Upper lobe of right lung (tissue), 1 donor: ENCODE measurements at regions not wholly inside any gene's neighbourhood (a gene's known extent, or its start where the extent isn't known, plus 50 kb on each side); places are given as distances from the start of the nearest gene placed in this dataset.

Source experiments
- ATAC-seq: fragments of 200-7000 bp; cut with Tn5 transposase; one replicate; pipeline ENCODE4 v1.9.1; 2020; ENCODE audit warnings: mild to moderate bottlenecking, moderate library complexity
- DNase-seq: peaks from one replicate; pipeline ENCODE4 v3.0.0-alpha.2; 2020
- H3K27ac ChIP-seq: fragments of 200-600 bp; one replicate; pipeline ENCODE4 v1.8.0; 2022
- H3K27me3 ChIP-seq: fragments of 200-600 bp; one replicate; pipeline ENCODE4 v1.8.0; 2022; ENCODE audit warnings: mild to moderate bottlenecking
- H3K36me3 ChIP-seq: fragments of 200-600 bp; one replicate; pipeline ENCODE4 v1.8.0; 2022
- H3K4me1 ChIP-seq: fragments of 200-600 bp; one replicate; pipeline ENCODE4 v1.8.0; 2022
- H3K4me3 ChIP-seq: fragments of 200-600 bp; one replicate; pipeline ENCODE4 v1.8.0; 2022; ENCODE audit warnings: mild to moderate bottlenecking
- H3K9me3 ChIP-seq: fragments of 200-600 bp; one replicate; pipeline ENCODE4 v1.8.0; 2022
- CTCF ChIP-seq: fragments of 200-600 bp; IDR thresholded peaks from one replicate; pipeline ENCODE4 v1.8.0; 2022; ENCODE audit warnings: antibody characterized with exemption
- intact Hi-C: fragments of 100-400 bp; cut with DNase I; formaldehyde crosslinking; loops from one replicate; pipeline ENCODE4 v1.11.0; 2022
- donor health status: DM: no; HTN: yes; CAD: no; lungs with severe emphysema.

GRCh38 chr20:57901526-57901925 is 191.7 kb upstream of the PMEPA1 start:
- Histone ChIP-seq H3K27ac (no peak overlapping the region), H3K27me3 (no peaks in the 10 kb centered on the region), H3K4me1 (no peaks in the 10 kb centered on the region), H3K9me3 (no peaks in the 10 kb centered on the region), H3K36me3 (no peaks in the 10 kb centered on the region), H3K4me3 (no peak overlapping the region)
- ATAC-seq, result no peak
- DNase-seq, result no peak
- intact Hi-C loops, result no loop called here
- no peak for TF ChIP-seq CTCF

- Histone ChIP-seq H3K27me3 (no peaks in the 10 kb centered on the region), H3K27ac (no peak overlapping the region), H3K36me3 (no peaks in the 10 kb centered on the region), H3K9me3 (no peaks in the 10 kb centered on the region), H3K4me3 (no peak overlapping the region), H3K4me1 (no peaks in the 10 kb centered on the region)
- no peak for ATAC-seq
- intact Hi-C loops, result no loop called here
- DNase-seq, result no peak
- no peak for TF ChIP-seq CTCF
Measured at GRCh38 chr20:57900226-57900905, 190.6 kb upstream of the PMEPA1 start.

- TF ChIP-seq CTCF, result no peak
- no peaks in the 10 kb centered on the region for H3K27me3 ChIP-seq
- H3K27ac ChIP-seq, result no peak overlapping the region
- no peak for DNase-seq
- ATAC-seq, result no peak
- no peaks in the 10 kb centered on the region for H3K4me1 ChIP-seq
- intact Hi-C loops, result no loop called here
- no peak overlapping the region for H3K4me3 ChIP-seq
- no peaks in the 10 kb centered on the region for H3K36me3 ChIP-seq
- no peaks in the 10 kb centered on the region for H3K9me3 ChIP-seq
Measured at GRCh38 chr20:57899554-57899953, 189.7 kb upstream of the PMEPA1 start.

- Histone ChIP-seq H3K27ac (no peak overlapping the region), H3K9me3 (no peaks in the 10 kb centered on the region), H3K36me3 (no peaks in the 10 kb centered on the region), H3K4me1 (no peaks in the 10 kb centered on the region), H3K4me3 (no peak overlapping the region), H3K27me3 (no peaks in the 10 kb centered on the region)
- no peak for TF ChIP-seq CTCF
- ATAC-seq (no peak), DNase-seq (no peak)
- intact Hi-C loops, result no loop called here
Measured at GRCh38 chr20:57898332-57898731, 188.5 kb upstream of the PMEPA1 start.

GRCh38 chr20:57897891-57898290 is 188.1 kb upstream of the PMEPA1 start:
- intact Hi-C loops, result no loop called here
- TF ChIP-seq CTCF, result no peak
- Histone ChIP-seq H3K27ac (no peak overlapping the region), H3K36me3 (no peaks in the 10 kb centered on the region), H3K9me3 (no peaks in the 10 kb centered on the region), H3K4me3 (no peak overlapping the region), H3K27me3 (no peaks in the 10 kb centered on the region), H3K4me1 (no peaks in the 10 kb centered on the region)
- ATAC-seq (no peak), DNase-seq (no peak)
